H9 (cell line): ENCODE measurements at regions not wholly inside any gene's neighbourhood (a gene's known extent, or its start where the extent isn't known, plus 50 kb on each side); places are given as distances from the start of the nearest gene placed in this dataset.

Experiments
- DNase-seq: peaks from one replicate; pipeline ENCODE4 v3.0.0-alpha.2; 2017
- H2AFZ ChIP-seq: one replicate; pipeline ENCODE4 v1.6.1; 2013; ENCODE audit warnings: mild to moderate bottlenecking, low read length, control low read depth, moderate library complexity
- H2AK5ac ChIP-seq: 2 replicates; pipeline ENCODE4 v1.6.1; 2013; ENCODE audit warnings: low read length, control low read depth, mixed read lengths; ENCODE audit not compliant: insufficient read length
- H2BK120ac ChIP-seq: one replicate; pipeline ENCODE4 v1.6.1; 2013; ENCODE audit warnings: low read depth, mild to moderate bottlenecking, low read length, control low read depth, inconsistent platforms; ENCODE audit not compliant: poor library complexity, severe bottlenecking
- H2BK12ac ChIP-seq: 2 replicates; pipeline ENCODE4 v1.6.1; 2013; ENCODE audit warnings: low read length, control low read depth, mixed read lengths, low read depth; ENCODE audit not compliant: insufficient read length
- H2BK15ac ChIP-seq: 2 replicates; pipeline ENCODE4 v1.6.1; 2013; ENCODE audit warnings: low read depth, low read length, control low read depth
- H2BK20ac ChIP-seq: one replicate; pipeline ENCODE4 v1.6.1; 2013; ENCODE audit warnings: low read depth, mild to moderate bottlenecking, low read length, control low read depth, inconsistent platforms; ENCODE audit not compliant: poor library complexity, severe bottlenecking
- H2BK5ac ChIP-seq: 2 replicates; pipeline ENCODE4 v1.6.1; 2013; ENCODE audit warnings: low read length, control low read depth, mixed read lengths; ENCODE audit not compliant: insufficient read length
- H3K14ac ChIP-seq: 2 replicates; pipeline ENCODE4 v1.6.1; 2013; ENCODE audit warnings: low read length, control low read depth; ENCODE audit not compliant: insufficient read depth
- H3K18ac ChIP-seq: 2 replicates; pipeline ENCODE4 v1.6.1; 2013; ENCODE audit warnings: low read depth, mild to moderate bottlenecking, mixed read lengths, low read length, control low read depth; ENCODE audit not compliant: insufficient read length
- H3K23ac ChIP-seq: 2 replicates; pipeline ENCODE4 v1.6.1; 2013; ENCODE audit warnings: low read length, control low read depth, mixed read lengths, low read depth; ENCODE audit not compliant: insufficient read length
- H3K23me2 ChIP-seq: 2 replicates; pipeline ENCODE4 v1.6.1; 2013; ENCODE audit warnings: low read depth, mild to moderate bottlenecking, mixed read lengths, low read length, control low read depth; ENCODE audit not compliant: insufficient read length, poor library complexity, severe bottlenecking
- H3K27ac ChIP-seq: 2 replicates; pipeline ENCODE4 v1.5.1; 2013; ENCODE audit warnings: low read length, control low read depth, mixed read lengths, low read depth; ENCODE audit not compliant: insufficient read length
- H3K27me3 ChIP-seq: 2 replicates; pipeline ENCODE4 v1.6.1; 2013; ENCODE audit warnings: low read length, control low read depth, inconsistent platforms; ENCODE audit not compliant: insufficient read depth
- H3K4ac ChIP-seq: 2 replicates; pipeline ENCODE4 v1.6.1; 2013; ENCODE audit warnings: low read depth, mild to moderate bottlenecking, control low read depth, inconsistent platforms, low read length, moderate library complexity
- H3K4me1 ChIP-seq: 2 replicates; pipeline ENCODE4 v1.6.1; 2013; ENCODE audit warnings: low read length, control low read depth, inconsistent platforms; ENCODE audit not compliant: insufficient read depth
- H3K4me2 ChIP-seq: 2 replicates; pipeline ENCODE4 v1.6.1; 2013; ENCODE audit warnings: low read length, control low read depth, mixed read lengths; ENCODE audit not compliant: insufficient read length, insufficient read depth
- H3K56ac ChIP-seq: 2 replicates; pipeline ENCODE4 v1.6.1; 2013; ENCODE audit warnings: low read depth, mild to moderate bottlenecking, mixed read lengths, low read length, control low read depth; ENCODE audit not compliant: insufficient read length
- H3K79me1 ChIP-seq: 2 replicates; pipeline ENCODE4 v1.6.1; 2013; ENCODE audit warnings: low read depth, mild to moderate bottlenecking, moderate library complexity, low read length, control low read depth, inconsistent platforms; ENCODE audit not compliant: insufficient read depth, poor library complexity, severe bottlenecking
- H3K79me2 ChIP-seq: 2 replicates; pipeline ENCODE4 v1.6.1; 2013; ENCODE audit warnings: low read length, control low read depth, inconsistent platforms; ENCODE audit not compliant: insufficient read depth
- H3K9ac ChIP-seq: 2 replicates; pipeline ENCODE4 v1.6.1; 2013; ENCODE audit warnings: low read length, control low read depth, mixed read lengths; ENCODE audit not compliant: insufficient read length; ENCODE audit errors: extremely low read depth
- H3K9me3 ChIP-seq: one replicate; pipeline ENCODE4 v1.6.1; 2013; ENCODE audit warnings: low read depth, low read length, inconsistent platforms; ENCODE audit not compliant: control insufficient read depth
- H3T11ph ChIP-seq: one replicate; pipeline ENCODE4 v1.6.1; 2013; ENCODE audit warnings: mild to moderate bottlenecking, low read length, control low read depth, inconsistent platforms
- H4K20me1 ChIP-seq: one replicate; pipeline ENCODE4 v1.6.1; 2013; ENCODE audit not compliant: control insufficient read depth, insufficient read length, insufficient read depth
- H4K5ac ChIP-seq: 2 replicates; pipeline ENCODE4 v1.6.1; 2013; ENCODE audit warnings: low read depth, mild to moderate bottlenecking, mixed read lengths, low read length, control low read depth; ENCODE audit not compliant: insufficient read length
- H4K8ac ChIP-seq: replicated peaks from 2 replicates; pipeline ENCODE4 v1.6.1; 2013; ENCODE audit warnings: low read length, control low read depth, mixed read lengths, low read depth; ENCODE audit not compliant: insufficient read length
- H4K91ac ChIP-seq: 2 replicates; pipeline ENCODE4 v1.6.1; 2013; ENCODE audit warnings: low read depth, mild to moderate bottlenecking, moderate library complexity, mixed read lengths, low read length, control low read depth; ENCODE audit not compliant: insufficient read length
- H3K27ac Mint-ChIP-seq, 3 experiments: 2 replicates in 2 of 3; 3 replicates in 1 of 3; pipeline ENCODE4 v1.8.0; 2020 to 2021; ENCODE audit warnings: mixed read lengths in 3 of 3, mild to moderate bottlenecking in 1 of 3, moderate library complexity in 1 of 3
- H3K27me3 Mint-ChIP-seq: 2 replicates; pipeline ENCODE4 v1.8.0; 2021; ENCODE audit warnings: low read depth, mild to moderate bottlenecking, moderate library complexity, mixed read lengths
- H3K36me3 Mint-ChIP-seq, 3 experiments: 2 replicates in 2 of 3; 3 replicates in 1 of 3; pipeline ENCODE4 v1.8.0; 2020 to 2021; ENCODE audit warnings: low read depth in 3 of 3, mixed read lengths in 3 of 3; ENCODE audit not compliant: insufficient read depth in 1 of 3
- H3K4me1 Mint-ChIP-seq, 2 experiments: 2 replicates each; pipeline ENCODE4 v1.8.0; 2020; ENCODE audit warnings: mixed read lengths in 2 of 2
- H3K4me3 Mint-ChIP-seq, 2 experiments: 2 replicates in 1 of 2; 3 replicates in 1 of 2; pipeline ENCODE4 v1.8.0; 2020 to 2021; ENCODE audit warnings: mild to moderate bottlenecking in 2 of 2, mixed read lengths in 2 of 2, moderate library complexity in 1 of 2
- H3K9me3 Mint-ChIP-seq, 2 experiments: 2 replicates in 1 of 2; 3 replicates in 1 of 2; pipeline ENCODE4 v1.8.0; 2020; ENCODE audit warnings: mild to moderate bottlenecking in 2 of 2, mixed read lengths in 2 of 2, moderate library complexity in 1 of 2
- WGBS: extraction: QIAGEN DNeasy Blood & Tissue Kit; methylation state at CpG from one replicate; pipeline ENCODE4 v1.1.7; 2013; ENCODE audit warnings: missing lambda C conversion rate, low lambda C conversion rate, mixed read lengths; ENCODE audit not compliant: insufficient read length; ENCODE audit errors: extremely low coverage; 5-methylcytosine and 5-hydroxymethylcytosine counted together
- TF ChIP-seq, protein P1 (sequence below): fragments of 200-600 bp; sonication (generic); conservative IDR thresholded peaks from 3 replicates; pipeline ENCODE4 v1.8.0; 2021; ENCODE audit warnings: antibody characterized with exemption, mild to moderate bottlenecking

GRCh38 chr17:14733376-14733775 is 432.5 kb downstream of the HS3ST3B1 start:
- H3K14ac ChIP-seq: no peak overlapping the region
- no peak overlapping the region for H3K18ac ChIP-seq
- no peaks in the 10 kb centered on the region for H3K4me1 ChIP-seq
- H3K4me2 ChIP-seq: no peak overlapping the region
- H3K56ac ChIP-seq: no peak overlapping the region
- H2BK120ac ChIP-seq: no peak overlapping the region
- no peak overlapping the region for H4K8ac ChIP-seq
- no peak overlapping the region for H2AK5ac ChIP-seq
- no peaks in the 10 kb centered on the region for H3K79me1 ChIP-seq
- H2BK20ac ChIP-seq: no peak overlapping the region
- no peak overlapping the region for H4K5ac ChIP-seq
- H3K27me3 Mint-ChIP-seq: no peaks in the 10 kb centered on the region
- H3K9me3 ChIP-seq: no peaks in the 10 kb centered on the region
- H4K20me1 ChIP-seq: no peaks in the 10 kb centered on the region
- no peak overlapping the region for H3K27ac ChIP-seq
- H3K4ac ChIP-seq: no peak overlapping the region
- peak overlapping the region in 1 of 3 experiments; percentile 12; a peak in 1 of 7 replicates for H3K27ac Mint-ChIP-seq
- H3K9ac ChIP-seq: no peak overlapping the region
- H3K23ac ChIP-seq: no peak overlapping the region
- no peaks in the 10 kb centered on the region for H3K27me3 ChIP-seq
- no peak overlapping the region for H2BK15ac ChIP-seq
- no peak for DNase-seq
- H3K4me1 Mint-ChIP-seq: peaks cover 8 to 19% of the 10 kb centered on the region in 2 experiments
- H3K9me3 Mint-ChIP-seq: peaks cover 0 to 3% of the 10 kb centered on the region in 2 experiments; a peak in 3 of 5 replicates
- no peak overlapping the region for H2AFZ ChIP-seq
- peaks cover 0 to 9% (median 3%) of the 10 kb centered on the region in 3 experiments; a peak in 3 of 7 replicates for H3K36me3 Mint-ChIP-seq
- no peak overlapping the region for H2BK5ac ChIP-seq
- no CpG with 5 or more reads among the region's 2 CpGs for WGBS
- no peak overlapping the region for H3K4me3 Mint-ChIP-seq
- TF ChIP-seq, protein P1, sequence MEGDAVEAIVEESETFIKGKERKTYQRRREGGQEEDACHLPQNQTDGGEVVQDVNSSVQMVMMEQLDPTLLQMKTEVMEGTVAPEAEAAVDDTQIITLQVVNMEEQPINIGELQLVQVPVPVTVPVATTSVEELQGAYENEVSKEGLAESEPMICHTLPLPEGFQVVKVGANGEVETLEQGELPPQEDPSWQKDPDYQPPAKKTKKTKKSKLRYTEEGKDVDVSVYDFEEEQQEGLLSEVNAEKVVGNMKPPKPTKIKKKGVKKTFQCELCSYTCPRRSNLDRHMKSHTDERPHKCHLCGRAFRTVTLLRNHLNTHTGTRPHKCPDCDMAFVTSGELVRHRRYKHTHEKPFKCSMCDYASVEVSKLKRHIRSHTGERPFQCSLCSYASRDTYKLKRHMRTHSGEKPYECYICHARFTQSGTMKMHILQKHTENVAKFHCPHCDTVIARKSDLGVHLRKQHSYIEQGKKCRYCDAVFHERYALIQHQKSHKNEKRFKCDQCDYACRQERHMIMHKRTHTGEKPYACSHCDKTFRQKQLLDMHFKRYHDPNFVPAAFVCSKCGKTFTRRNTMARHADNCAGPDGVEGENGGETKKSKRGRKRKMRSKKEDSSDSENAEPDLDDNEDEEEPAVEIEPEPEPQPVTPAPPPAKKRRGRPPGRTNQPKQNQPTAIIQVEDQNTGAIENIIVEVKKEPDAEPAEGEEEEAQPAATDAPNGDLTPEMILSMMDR: no peak
- H3T11ph ChIP-seq: no peak overlapping the region
- no peak overlapping the region for H2BK12ac ChIP-seq
- no peaks in the 10 kb centered on the region for H3K23me2 ChIP-seq
- H3K79me2 ChIP-seq: no peaks in the 10 kb centered on the region
- H4K91ac ChIP-seq: no peak overlapping the region
